ENCODE measurements at regions not wholly inside any gene's neighbourhood (a gene's known extent, or its start where the extent isn't known, plus 50 kb on each side); places are given as distances from the start of the nearest gene placed in this dataset.
"Not testable (repeated sequence)": the region's sequence is repeated elsewhere in the genome, so short reads cannot be mapped to it uniquely, and the experiment has no call there.

GRCh38 chr7:73918926-73919693, 58.2 kb downstream of the TMEM270 start:
- DNase-seq (ENCODE audit: low spot score): no peak

- no peak for DNase-seq (ENCODE audit: low spot score)
Observed at GRCh38 chr7:73919694-73920375, 58.9 kb downstream of the TMEM270 start.

DNA sequence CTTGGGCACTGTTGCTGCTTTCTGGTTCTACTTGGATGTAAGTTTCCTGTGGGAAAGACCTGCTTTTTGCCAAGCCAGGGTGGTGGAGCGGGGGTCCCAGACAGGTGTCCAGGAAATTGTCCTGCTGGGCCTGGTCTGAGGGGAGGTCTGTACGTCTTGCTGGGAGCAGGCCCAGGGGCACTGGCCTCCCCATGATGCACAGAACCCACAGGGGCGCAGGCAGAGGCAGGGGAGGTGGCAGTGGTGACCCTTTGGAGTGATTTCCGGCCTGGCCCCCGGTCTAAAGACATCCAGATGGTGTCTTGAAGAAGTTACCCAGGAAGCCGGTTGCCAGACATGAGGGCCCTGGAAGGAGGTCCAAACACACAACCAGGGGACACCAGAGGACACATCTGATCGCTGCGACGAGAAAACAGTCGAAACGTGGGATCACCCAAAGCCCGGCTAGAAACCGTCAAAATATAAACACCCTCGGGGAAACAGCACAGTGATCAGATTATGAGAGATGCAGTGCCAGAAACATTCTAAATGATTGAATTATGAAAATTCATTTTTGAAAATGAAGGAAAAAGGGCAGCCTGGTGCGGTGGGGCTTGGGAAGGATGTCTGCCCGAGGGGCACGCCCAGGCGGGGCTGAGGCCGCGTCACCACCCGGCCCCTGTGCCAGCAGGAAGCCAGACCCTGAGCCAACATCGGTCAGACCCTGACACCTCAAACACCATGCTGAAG, 59.6 kb downstream of the TMEM270 start:
- no peak for DNase-seq (ENCODE audit: low spot score)

- DNase-seq (ENCODE audit: low spot score): no peak
Observed at GRCh38 chr7:73921623-73922528, 60.9 kb downstream of the TMEM270 start.

GRCh38 chr7:73928644-73929043, 67.7 kb downstream of the TMEM270 start:
- not testable (repeated sequence) for DNase-seq (ENCODE audit: low spot score)

DNA sequence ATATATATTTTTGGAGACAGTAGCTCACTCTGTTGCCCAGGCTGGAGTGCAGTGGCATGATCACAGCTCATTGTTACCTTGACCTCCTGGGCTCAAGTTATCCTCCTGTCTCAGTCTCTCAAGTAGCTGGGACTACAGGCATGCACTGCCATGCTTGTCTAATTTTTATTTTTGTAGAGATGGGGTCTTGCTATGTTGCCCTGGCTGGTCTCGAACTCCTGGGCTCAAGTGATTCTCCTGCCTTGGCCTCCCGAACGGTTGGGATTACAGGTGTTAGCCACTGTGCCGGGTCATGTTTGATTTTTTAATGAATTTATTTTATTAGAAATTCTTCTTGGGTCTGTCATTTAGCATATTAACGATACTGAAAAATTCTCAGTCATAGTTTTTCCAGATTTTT, 70.5 kb downstream of the TMEM270 start:
- DNase-seq (ENCODE audit: low spot score): no peak

DNA sequence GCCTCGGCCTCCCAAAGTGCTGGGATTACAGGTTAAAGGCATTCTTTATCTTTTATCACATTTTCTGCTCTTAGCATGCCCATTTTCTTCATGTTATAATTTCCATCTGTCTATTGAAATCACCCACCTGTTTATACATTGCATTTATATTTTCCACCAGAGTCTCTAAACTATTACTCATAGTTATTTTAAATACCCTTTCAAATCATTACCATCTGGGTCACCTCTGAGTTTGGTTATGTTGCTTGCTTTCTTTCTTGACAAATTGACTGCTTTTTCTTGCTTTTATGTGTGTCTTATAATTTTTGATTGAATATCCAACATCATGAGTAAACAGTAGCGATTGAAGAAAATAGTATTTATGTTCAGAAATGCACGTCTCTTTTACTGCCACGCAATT, 71.4 kb downstream of the TMEM270 start:
- no peak for DNase-seq (ENCODE audit: low spot score)

- no peak for DNase-seq (ENCODE audit: low spot score)
Observed at GRCh38 chr7:73933091-73933490, 72.1 kb downstream of the TMEM270 start.

DNA sequence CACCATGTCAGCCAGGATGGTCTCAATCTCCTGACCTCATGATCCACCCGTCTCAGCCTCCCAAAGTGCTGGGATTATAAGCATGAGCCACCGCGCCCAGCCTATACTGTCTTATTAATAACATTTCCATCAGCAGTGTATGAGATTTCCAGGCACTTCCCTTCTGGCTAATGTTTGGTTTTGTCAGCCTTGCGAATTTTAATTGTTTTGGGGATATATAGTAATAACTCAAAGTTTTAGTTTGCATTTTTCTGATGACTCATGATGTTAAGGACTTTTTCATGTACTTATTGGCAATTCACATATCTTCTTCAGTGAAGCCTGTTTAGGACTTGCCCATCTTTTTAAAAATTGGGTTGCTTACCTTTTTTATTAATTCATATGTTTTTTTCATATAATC, 76.0 kb downstream of the TMEM270 start:
- no peak for DNase-seq (ENCODE audit: low spot score)

DNA sequence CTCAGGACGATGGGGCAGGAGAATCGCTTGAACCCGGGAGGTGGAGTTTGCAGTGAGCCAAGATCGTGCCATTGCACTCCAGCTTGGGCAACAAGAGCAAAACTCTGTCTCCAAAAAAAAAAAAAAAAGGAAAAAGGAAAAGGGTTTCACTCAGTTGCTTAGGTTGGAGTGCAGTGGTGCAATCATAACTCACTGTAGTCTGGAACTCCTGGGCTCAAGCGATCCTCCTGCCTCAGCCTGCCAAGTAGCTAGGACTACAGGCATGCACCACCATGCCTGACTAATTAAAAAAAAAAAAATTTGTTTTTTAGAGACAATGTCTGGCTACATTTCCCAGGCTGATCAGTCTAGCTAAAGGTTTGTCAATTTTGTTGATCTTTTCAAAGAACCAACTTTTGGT, 76.7 kb downstream of the TMEM270 start:
- not testable (repeated sequence) for DNase-seq (ENCODE audit: low spot score)

DNA sequence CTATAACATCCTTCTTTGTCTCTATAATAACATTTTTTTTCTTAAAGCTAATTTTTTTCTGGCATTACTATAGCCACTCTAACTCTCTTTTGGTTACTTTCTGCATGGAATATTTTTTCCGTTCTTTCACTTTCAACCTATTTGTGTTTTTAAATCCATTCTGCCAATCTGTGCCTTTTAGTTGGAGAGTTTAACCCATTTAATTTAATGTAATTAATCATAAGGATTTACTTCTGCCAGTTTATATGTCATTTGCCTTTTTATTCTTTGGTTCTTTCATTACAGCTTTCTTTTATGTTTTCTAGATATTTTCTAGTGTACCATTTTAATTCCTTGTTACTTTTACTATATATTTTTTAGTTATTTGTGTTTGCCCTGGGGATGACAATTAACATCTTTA, 78.6 kb downstream of the TMEM270 start:
- no peak for DNase-seq (ENCODE audit: low spot score)

DNA sequence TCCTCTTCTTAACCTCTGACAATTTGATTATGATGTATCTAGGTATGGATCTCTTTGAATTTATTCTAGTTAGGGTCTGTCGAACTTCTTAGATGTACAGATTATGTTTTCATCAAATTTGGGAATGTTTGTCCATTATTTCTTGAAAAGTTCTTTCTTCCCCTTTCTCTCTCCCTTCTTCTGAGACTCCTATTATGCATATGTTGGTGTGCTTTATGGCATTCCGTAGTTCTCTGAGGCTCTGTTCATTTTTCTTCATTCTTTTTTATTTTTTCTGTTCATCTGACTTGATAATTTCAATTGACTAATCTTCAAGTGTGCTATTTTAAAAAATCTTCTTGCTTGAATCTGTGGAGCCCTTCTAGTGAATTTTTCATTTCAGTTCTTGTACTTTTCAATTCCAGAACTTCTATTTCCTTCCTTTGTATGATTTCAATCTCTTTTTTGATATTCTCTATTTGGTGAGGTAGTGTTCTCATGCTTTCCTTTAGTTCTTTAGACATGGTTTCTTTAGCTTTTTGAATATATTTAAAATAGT, 79.8 kb downstream of the TMEM270 start:
- DNase-seq (ENCODE audit: low spot score): no peak

GRCh38 chr7:73941836-73942551, 81.0 kb downstream of the TMEM270 start:
- DNase-seq (ENCODE audit: low spot score): no peak

- DNase-seq (ENCODE audit: low spot score): no peak
Observed at GRCh38 chr7:73945022-73945421, 83.0 kb upstream of the ELN start.

DNA sequence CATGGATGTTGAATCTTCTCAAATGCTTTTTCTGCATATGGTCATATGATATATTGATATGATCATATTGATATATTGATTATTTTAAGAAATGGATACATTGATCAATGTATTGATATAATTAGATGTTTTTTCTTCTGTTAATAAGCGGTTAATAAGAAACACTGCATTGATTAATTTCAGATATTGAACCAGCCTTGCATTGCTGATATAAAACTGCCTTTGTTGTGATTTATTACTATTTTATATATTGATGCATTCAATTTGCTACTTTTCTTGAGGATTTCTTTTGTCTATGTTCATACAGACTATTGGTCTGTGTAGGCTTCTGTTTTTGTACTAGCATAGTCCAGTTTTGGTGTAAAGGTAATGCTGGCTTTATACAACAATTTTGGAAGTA, 79.7 kb upstream of the ELN start:
- DNase-seq (ENCODE audit: low spot score): no peak

DNA sequence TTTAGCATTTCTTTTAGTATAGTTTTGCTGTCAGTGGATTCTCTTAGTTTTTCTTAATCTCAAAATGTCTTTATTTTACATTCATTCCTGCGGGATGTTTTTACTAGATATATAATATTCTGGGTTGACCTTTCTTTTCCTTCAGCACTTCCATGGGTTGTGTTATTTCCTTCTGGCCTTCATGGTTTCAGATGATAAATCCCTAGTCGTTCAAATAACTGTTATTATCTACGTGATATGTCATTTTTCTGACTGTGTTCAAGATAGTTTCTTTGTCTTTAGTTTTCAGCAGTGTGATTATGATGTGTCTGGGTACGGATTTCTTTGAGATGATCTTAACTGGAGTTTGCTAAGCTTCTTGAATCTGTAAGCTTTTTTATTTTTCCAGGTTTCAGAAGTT, 75.7 kb upstream of the ELN start:
- no peak for DNase-seq (ENCODE audit: low spot score)

DNA sequence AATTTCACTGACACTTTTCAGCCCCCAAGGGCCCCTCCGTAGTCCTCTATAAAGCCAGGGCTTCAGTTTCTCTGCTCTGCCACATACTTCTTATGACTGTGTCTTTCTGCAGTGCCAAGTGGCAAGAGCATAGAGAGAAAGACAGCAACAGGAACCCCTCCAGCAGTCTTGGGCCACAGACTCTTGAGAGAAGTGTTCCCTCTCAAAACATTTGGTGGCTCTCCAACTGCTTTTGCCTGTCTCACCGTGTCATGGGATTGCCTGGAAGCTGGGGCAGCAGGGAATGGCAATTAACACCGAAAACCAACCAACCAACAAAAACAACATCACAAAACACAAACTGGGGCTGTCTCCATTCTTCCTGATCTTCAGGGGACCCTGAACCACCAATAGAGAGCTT, 73.8 kb upstream of the ELN start:
- DNase-seq (ENCODE audit: low spot score): no peak

DNA sequence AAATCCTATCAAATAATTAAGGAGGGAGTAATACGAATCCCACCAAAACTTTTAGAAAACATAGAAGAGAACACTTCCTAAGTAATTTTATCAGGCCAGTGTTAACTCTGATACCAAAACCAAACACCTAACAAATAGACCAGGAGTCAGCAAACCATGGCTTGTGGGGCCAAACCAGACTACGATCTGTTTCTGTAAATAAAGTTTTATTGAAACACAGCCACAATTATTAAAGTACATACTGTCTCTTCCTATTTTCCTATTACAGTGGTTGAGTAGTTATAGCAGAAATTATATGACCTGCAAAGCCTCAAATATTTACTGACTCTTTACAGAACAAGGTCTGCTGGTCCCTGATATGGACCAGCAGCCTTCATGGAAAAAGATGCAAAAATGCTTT, 73.1 kb upstream of the ELN start:
- DNase-seq (ENCODE audit: low spot score): no peak

GRCh38 chr7:73960548-73960947, 67.4 kb upstream of the ELN start:
- no peak for DNase-seq (ENCODE audit: low spot score)

DNA sequence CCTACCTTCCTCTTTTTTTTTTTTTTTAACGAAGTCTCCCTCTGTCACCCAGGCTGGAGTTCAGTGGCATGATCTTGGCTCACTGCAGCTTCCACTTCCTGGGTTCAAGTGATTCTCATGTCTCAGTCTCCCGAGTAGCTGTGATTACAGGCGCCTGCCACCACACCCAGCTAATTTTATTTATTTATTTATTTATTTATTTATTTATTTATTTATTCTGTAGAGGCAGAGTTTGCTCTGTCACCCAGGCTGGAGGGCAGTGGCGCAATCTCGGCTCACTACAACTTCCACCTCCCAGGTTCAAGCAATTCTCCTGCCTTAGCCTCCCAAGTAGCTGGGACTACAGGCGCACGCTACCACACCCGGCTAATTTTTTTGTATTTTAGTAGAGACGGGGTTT, 66.0 kb upstream of the ELN start:
- not testable (repeated sequence) for DNase-seq (ENCODE audit: low spot score)

DNA sequence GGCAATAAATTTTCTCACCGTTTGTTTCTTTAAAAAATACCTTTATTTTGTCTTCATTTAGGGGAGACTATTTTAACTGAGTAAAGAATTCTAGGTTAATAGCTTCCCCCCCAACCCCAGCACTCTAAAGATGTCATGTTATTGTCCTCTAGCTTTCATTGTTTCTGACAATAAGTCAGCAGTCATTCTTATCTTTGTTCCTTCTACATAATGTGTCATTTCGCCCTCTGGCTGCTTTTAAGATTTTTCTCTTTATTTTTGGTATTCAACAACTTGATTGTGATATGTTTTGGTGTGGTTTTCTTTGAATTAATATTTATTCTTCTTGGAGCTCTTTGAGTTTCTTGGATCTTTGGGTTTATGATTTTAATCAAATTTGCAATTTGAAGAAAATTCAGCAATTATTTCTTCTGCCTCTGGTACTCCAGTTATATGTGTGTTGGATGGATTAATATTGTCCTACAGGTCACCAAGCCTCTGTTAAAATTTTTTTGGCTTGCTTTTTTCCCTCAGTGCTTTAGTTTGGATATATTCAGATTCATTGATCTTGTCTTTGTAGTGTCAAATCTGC, 64.6 kb upstream of the ELN start:
- DNase-seq (ENCODE audit: low spot score): no peak

Measured in HuH-7 (cell line).